ENCODE measurements at regions not wholly inside any gene's neighbourhood (a gene's known extent, or its start where the extent isn't known, plus 50 kb on each side); places are given as distances from the start of the nearest gene placed in this dataset.

DNA sequence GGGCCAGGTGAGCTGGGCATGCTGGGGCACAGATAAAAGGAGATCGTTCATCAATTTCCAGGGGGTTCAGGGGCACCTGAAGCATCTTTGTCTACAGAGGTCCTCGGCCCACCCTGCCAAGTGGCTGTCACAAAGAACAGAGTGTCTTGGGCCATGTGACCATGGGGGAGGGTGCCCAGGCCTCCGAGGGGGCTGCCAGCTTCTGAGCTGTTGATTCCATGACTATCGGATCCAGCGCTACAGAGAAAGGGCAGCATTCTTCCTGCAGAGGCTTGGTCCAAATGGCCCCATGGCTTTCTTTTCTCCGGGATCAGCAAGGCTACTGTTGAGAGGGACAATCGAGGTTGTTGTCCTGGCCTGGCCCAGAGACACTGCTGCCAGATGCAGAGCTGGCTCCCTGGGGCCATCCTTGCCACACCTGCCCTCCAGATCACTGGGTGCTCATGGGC is 289.2 kb downstream of the ZSWIM6 start:
- TF ChIP-seq, protein P1, sequence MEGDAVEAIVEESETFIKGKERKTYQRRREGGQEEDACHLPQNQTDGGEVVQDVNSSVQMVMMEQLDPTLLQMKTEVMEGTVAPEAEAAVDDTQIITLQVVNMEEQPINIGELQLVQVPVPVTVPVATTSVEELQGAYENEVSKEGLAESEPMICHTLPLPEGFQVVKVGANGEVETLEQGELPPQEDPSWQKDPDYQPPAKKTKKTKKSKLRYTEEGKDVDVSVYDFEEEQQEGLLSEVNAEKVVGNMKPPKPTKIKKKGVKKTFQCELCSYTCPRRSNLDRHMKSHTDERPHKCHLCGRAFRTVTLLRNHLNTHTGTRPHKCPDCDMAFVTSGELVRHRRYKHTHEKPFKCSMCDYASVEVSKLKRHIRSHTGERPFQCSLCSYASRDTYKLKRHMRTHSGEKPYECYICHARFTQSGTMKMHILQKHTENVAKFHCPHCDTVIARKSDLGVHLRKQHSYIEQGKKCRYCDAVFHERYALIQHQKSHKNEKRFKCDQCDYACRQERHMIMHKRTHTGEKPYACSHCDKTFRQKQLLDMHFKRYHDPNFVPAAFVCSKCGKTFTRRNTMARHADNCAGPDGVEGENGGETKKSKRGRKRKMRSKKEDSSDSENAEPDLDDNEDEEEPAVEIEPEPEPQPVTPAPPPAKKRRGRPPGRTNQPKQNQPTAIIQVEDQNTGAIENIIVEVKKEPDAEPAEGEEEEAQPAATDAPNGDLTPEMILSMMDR (conservative IDR thresholded peaks at IDR 0.05): no peak
- no peak for TF ChIP-seq EZH2 (IDR thresholded peaks at IDR 0.05; ENCODE audit: low read depth)
